LHCN-M2 (cell line): ENCODE measurements at regions not wholly inside any gene's neighbourhood (a gene's known extent, or its start where the extent isn't known, plus 50 kb on each side); places are given as distances from the start of the nearest gene placed in this dataset.

ENCODE experiments used
- DNase-seq: peaks from one replicate; pipeline ENCODE4 v3.0.0-alpha.2; 2012; ENCODE audit warnings: low read depth

DNA sequence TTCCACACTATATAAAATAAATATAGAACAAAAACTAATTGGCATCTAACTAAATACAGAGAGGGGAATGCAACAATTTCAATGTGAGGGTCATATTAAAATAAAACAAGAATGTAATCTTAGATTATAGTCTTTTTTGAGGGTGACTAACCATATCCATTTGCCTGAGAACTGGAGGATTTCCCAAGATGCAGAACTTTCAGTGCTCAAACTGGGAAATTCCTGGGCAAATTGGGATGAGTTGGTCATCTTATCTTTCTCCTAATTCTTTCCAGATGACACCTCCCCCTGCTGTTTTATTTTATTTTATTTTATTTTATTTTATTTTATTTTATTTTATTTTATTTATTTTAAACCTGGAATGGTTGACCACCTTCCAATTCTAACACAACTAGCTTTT is 846.2 kb downstream of the SLC4A3 start:
- DNase-seq: peak; percentile 12

DNA sequence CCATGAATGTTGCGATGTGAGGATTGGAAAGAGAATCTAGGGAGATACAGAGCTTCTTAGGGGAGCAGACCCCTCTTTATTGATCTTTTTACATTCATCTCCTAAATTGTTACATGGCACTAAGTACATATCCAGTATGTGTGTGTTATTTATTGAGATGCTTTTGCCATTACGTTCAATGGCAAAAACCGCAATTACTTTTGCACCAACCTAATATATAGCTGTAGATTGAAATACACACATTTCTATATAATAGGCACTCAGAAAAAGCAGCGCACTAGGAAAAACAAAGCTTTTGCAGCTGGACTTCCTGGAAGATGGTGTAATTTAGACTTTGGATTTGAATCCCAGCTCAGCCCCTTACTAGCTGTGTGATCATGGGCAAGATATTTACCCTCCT is 849.4 kb downstream of the SLC4A3 start:
- no peak for DNase-seq

DNA sequence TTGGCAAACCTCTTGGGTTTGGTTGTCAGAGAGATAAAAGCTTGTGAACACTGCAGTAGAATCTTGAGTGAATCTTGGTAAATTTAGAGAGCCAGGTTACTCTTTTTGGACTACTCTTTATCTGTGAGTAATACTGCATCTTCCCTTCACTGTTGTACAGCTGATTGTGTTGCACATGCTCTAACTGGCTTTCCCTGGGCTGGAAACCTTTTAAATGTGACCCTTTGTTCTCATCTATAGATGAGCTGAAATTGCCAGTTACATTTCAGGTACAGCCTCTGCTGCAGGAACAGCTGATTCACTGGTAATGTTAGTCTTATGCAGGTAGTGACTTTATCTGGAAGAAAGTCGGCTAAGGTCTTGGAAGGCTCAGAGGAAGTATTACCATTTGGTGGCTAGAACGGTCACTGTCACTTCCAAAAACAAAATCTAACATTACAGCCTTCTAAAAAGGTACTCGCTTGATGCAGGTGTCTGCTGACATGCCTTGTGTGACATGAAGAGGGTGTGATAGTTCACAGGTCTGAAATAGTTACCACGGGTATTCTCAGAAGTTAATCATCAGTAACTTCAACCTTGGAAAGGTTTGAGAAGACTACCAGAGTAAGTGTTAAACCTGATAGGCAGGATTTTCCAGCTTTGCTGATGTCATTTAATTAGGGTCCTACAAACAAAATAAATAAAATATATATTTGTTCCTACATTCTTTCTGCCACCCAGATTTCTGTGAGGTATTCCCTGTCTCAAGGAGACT is 851.1 kb downstream of the SLC4A3 start:
- no peak for DNase-seq

DNA sequence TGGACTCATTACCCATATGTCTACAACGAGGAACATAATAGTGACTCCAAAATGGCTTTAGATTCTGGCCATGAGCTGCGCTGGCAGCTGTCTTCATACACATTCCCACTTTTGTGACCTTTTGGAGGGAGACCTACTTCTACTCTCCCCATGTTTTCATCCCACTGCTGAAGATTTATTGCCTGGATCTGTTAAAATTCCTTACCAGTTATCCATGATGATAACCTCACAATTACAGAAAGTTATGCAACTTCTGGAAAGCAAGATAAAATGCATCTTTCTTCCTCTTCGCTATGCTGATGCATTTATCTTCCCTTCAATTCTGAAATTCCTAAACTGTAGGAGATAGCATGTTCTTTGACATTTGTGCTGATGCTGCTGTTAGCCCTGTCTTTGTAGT is 855.3 kb downstream of the SLC4A3 start:
- no peak for DNase-seq

DNA sequence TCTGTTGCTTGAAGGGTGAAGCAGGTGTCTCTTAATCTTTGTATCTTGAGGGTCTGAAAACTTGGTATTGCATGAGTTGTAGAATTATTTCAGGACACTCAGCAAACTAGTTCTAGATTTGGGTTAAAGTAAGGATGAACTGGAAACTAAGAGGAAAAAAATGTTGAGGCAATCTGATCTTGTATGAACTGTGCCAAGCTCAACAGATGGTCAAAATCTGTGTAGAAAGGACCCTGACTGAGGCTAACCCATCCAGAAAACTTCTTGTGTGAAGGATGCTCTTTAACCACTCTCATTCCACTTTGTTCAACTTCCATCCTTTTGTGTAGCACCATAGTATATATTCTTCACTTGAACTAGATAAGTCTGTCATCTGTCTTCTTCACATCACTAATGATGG is 861.7 kb downstream of the SLC4A3 start:
- DNase-seq: no peak

DNA sequence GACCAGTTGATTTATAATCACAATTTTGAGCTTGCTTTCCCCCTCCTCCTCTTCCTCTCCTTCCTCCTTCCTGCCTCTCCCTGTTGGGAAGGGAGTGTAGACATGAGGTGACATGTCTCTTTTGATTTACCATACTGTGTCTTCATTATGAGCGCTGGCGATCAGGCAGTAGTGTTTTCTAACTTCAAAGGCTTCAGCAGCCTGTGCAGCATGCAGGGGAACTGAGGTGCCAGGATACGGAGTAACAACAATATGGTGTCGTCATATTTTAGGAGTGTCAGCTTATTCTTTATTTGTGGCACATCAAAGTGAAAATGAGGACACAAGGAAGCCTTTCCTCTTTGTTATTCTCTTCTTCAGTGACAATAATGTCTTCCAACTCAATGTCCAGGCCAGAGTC is 864.2 kb downstream of the SLC4A3 start:
- DNase-seq: no peak

DNA sequence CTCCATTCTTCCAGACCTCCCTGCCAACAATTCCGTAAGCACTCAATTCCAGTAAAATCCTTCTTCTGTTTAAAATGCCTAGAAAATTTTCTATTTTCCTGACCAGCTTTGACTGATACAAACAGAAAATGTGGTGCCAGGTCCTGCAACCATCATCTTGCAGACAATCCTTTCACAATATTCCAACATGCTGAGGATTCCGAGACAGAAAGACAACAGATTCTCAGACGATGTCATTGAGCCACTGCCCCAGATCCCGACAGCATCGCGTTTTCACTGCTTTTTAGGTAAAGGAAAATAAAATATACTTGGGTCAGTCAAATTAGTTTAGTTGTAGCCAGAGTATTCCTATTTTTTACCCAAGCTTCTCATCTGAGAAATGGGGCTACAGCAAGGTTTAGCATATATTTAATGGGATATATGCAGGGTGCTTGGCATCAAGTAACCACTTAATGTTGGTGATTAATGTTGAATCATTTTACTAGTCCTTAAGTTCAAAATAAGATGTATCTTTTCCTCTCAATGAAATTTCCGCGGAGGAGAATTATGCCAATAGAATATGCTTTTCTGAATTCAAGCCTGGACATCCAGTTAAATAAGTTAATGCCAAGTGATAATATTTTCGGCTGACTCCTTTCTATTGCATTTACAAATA is 866.6 kb downstream of the SLC4A3 start:
- no peak for DNase-seq

DNA sequence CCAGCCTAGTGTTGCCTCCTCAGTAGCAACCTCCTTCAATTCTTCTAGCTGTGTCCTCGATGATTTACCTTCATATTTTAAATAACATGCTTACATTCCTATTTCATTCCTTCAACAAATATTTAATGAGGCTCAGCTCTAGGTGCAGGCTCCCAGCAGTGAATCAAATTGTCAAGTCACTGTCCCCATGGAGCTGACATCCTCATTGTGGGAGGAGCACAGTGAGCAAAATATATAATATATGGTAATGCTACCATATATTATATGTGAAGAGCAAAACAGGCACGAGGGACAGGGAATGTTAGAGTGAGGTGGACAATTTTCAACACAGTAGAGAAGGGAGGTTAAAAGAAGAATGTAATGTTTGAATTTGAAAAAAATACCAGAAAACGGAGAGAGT is 869.1 kb downstream of the SLC4A3 start:
- DNase-seq: no peak

DNA sequence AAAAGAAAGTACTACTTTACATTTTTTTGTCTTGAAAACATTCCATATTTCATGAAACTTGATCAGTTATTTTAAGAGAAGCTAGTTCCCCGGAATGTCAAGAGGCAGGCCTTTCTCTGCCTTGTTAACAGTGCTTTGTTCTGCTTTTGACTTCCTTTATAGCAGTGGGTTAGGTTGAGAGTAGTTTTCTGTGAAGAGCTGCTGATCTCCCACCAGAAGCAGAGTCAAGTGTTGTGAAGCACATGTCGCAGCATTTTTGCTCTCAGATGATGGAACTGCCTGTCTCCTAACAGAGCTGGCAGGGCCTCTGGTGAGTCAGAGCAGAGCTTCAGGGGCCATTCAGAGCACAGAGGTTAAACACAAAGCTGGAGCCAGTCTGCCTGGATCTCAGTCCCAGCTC is 871.8 kb downstream of the SLC4A3 start:
- DNase-seq: peak; percentile 81

DNA sequence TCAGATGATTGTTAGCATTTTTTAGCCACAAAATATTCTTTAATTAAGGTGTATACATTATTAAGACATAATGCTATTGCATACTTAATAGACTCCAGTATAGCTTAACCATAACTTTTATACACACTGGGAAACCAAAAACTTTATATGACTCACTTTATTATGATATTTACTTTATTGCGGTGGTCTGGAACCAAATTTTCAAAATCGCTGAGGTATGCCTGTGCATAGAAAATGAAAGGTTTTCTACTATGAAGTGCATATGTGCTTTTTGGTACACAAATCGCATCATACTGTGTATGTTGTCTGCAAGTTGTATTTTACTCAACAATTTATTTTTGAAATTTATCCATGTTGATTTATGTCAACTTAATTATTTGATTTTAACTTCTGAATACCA is 875.1 kb downstream of the SLC4A3 start:
- DNase-seq: no peak

DNA sequence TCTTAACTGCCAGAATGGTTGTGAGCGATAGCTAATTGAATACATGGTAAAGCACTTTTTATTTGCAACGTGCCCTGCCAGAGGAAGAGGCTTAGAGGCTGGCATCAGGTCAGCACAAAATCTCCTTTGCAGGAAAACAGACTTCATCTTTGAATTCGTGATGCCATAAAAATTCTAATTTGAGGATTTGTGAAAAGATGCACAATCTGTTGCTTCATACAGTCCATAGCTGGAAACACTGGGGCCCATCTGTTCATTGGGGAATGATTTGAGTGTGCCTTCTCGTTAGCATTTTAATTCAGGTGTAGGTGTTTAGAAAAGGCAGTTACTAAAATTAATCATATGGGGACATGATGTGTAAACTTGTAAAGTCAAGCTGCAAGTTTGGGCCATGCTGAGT is 876.0 kb downstream of the SLC4A3 start:
- DNase-seq: no peak

DNA sequence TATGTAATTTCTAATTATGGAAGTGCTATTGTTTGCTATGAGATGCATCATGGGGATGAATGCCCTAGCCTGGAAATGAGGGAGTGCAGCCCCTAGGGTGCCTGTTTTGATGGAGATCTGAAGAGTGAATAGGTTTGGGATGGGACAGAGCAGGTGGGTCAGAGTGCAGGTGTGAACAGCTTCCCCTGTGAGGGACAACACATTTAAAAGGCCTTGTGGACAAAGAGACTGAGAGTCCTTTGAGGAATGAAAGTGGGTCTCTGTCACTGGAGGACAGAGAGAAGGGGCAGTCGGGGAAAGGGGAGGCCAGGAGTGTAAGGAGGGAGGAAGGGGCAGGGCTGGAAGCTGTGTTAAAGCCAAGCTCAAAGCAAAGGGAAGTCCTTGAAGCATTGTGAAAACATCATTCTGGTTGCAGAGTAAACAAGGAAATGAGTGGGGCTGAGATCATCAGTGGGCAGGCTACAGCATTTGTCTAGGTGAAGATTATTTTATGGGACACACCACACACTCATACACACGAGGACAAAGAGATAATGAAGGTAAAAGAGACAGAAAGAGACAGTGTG is 877.6 kb downstream of the SLC4A3 start:
- peak; percentile 63 for DNase-seq

DNA sequence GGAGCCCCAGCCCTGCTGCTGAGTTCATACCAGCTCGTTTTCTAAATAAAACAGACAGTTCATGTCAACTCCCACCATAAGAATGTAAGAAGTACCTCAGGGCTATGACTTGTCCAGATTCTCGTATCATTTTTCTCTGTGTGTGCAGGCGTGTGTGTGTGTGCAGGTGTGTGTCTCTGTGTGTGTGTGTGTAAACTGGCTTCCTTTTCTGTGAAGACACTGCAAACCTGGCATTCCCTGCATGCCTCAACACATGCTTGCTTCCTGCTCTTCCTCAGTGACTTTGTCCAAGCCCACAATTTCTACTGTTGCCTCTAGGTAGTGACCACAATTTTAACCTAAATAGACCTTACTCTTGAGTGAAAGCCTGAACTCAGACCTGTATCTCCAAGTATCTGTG is 879.0 kb downstream of the SLC4A3 start:
- no peak for DNase-seq

DNA sequence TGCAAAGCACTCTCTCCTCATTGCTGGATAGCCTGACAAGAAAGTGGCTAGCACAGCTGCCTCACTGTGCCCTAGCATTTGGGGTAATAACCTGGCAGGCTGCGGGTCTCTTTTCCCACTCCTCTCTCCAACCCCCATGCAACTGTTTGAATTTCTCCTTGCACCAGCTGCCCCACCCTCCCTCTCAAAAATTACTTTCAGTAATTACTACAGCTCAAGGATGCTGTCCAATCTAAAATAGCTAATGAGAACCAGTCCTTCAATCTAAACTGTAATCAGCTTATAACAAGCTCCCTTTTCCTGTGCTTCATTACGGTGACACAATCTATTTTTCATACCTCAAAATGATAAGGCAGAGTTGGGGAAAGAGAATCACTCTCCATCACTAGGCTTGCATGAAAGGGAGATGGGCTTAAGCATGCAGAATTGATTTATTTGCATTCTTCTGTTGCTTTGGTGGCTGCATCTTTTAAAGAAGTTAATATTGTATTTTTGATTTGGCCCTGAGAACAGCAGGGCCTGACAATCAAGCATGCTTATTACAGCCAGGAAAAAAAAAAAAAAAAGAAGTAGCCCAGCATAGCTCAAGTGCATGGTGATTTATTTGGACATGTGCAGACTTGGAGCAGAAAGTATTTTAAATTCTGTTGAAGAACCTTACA is 881.8 kb downstream of the SLC4A3 start:
- no peak for DNase-seq

DNA sequence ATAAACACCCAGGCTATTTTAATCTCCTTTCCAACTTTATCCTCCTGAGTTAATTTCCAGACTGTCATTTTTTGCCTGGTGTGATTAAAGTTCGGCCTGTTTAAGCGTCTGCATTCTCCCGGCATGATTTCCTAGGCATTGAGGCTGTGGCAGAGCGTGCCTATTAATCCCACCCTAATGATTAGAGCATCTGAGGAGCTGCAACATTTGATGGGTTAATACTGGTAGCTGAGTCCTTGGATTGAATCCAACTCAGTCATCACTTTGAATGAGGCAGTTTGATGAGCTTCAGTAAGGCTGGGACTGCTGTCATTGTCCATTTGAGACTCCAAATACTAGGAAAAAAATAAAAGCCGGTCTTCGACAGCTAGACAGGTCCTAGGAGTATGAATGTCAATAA is 882.5 kb downstream of the SLC4A3 start:
- peak; percentile 12 for DNase-seq

DNA sequence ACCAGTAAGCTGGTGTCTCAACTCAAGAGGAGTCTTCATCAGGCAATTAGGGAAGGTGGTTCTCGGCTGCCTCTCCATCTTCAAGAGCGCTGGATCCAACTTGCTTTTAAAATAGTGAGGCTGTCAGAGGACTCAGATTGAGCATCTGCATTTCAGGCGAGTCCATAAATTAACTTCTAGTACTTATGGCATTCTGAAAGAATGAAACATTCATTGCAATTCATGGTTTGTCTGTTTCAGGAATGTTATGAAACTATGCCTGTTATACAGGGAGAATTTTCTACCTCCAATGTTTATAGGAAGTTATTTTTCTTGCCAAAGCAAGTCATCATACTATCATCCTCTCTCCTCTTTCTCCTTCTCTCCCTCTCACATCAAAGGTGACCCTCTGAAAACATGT is 883.2 kb downstream of the SLC4A3 start:
- no peak for DNase-seq

DNA sequence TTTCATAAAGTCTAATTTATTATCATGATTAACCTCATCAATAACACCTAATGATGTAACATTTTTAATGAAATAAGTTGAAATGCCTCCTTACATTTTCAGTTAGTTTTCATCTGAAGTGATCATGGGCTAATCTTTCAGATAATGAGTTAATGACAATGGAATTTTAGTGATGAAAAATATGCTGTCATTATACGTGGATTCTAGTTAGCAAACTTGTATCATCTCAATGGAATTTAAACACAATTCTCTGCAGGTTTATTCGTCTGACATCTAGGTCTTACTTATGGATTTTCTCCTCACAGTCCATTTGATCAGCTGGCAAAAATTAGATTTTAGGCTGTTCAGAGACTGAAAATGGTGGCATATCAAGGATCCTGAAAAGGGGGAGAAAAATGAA is 885.0 kb downstream of the SLC4A3 start:
- peak; percentile 36 for DNase-seq

DNA sequence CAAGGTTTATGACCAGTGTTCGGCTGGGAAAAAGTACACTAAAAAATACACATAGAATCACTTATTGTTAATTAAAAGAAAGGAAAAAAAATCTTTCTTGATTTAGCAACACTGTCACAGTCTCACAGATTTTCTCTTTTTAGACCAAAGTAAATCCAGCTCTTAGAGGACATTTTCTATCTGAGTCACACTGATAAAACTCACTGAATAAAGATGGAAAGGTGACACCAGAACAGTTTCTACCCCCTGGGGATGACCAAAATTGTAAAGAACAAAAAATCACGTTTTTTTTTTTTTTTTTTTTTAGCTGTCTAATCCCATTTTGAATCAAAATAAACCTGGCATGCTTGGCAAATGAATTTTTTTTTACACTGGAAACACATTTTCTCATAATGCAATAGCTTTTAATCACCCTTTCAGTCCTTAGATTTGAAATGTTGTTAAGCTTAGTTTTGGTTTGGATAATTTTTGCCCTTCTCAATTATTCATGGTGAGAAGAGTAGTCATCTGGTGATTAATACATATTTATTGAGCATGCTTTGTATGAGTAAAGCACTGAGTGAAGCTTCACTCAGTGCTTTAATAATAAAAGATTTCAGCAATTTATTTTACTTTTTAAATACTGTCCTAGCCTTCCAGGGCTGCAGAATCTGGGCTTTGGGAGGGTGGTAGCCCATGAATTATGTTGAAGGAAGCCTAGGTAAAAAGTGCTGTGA is 886.3 kb downstream of the SLC4A3 start:
- DNase-seq: peak; percentile 50

DNA sequence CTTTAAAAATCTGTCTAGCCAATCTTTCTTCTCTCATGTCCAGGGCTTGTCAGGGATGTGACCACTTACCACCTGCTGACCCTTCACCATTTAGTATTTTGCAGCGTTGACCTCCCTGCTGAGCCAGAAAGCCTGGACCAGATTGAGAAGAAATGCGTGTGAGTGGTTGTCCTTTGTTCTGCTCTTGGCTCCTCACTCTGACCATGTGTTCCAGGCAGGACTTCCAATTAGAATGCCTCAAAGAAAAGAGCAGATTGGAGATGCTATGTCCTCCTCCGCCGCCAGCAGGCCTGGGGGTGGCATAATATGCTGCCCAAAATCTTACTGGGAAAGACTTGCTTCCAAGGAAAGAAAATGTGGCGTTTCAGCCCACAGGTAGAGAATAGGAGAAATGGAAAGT is 894.1 kb downstream of the SLC4A3 start:
- DNase-seq: no peak

DNA sequence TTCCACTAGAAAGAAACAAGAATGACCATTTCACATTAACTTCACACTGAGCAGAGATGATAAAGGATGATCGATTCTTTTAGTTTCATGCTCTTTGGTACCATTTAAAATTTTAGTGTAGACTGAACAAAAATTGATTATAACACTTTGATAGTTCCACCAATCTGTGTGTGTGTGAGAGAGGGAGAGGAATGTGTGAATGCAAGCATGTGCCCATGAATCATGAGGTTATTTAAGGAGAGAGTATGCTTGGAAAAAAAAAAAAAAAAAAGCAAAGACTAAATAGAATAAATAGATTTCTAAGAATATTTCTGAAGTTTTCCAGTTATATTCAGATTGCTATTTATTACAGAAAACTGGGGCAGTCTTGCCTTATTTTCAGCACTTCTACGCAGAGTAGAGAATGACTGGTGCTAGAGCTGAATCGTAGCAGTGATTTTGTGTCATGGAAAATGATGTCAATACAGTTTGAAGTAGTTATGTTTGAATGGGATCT is 900.8 kb downstream of the SLC4A3 start:
- peak; percentile 40 for DNase-seq

DNA sequence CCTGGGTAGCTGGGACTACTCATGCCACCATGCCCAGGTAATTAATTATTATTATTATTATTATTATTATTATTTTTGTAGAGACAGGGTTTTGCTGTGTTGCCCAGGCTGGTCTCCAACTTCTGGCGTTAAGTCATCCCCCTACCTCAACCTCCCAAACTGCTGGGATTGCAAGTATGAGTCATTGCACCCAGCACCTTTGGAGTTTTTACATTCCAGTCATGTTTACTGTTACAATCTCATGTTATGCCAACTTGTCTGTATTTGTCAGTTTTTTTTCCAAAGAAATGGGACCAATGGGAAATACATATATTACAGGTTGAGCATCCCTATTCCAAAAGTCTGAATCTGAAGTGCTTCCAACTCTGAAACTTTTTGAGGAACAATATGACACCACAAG is 903.8 kb downstream of the SLC4A3 start:
- no peak for DNase-seq

DNA sequence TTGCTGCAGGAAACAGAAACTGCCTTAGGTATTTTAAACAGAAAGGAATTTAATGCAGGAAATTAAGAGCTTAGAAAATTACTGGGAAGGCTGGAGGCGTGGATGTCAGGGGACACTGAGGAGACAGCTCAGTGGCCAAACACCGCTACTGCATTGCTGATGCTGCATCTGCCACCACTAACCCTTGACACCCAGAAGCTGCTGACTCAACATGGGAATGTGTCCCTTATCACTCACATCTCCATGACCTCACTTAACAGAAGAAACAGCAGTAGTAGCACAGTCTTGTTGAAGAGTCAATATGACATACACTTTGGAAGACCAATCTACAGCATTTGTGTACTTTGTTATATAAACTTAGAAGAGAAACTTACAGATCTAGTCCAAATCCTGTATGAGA is 906.1 kb downstream of the SLC4A3 start:
- DNase-seq: peak; percentile 68
